Activated CD8-positive, alpha-beta T cell treated with anti-CD3 and anti-CD28 coated beads for 36 hours (primary cell): ENCODE measurements at regions not wholly inside any gene's neighbourhood (a gene's known extent, or its start where the extent isn't known, plus 50 kb on each side); places are given as distances from the start of the nearest gene placed in this dataset.

Source experiments
- ATAC-seq: fragments of 200-7000 bp; cut with Tn5 transposase; one replicate; pipeline ENCODE4 v1.10.0; 2021; ENCODE audit warnings: mild to moderate bottlenecking, moderate library complexity
- CTCF ChIA-PET: fragments of 350-600 bp; sonication (Branson Sonifier 250); formaldehyde crosslinking; loops from one replicate; lab custom pipeline; 2021; ENCODE audit warnings: antibody characterized with exemption; lab: Charles Lee
- POLR2A ChIA-PET: fragments of 350-600 bp; sonication (Branson Sonifier 250); formaldehyde crosslinking; loops from one replicate; lab custom pipeline; 2021; ENCODE audit warnings: antibody characterized with exemption; lab: Charles Lee
- DNase-seq: peaks from one replicate; pipeline ENCODE4 v3.0.0-alpha.2; 2020
- H3K27ac Mint-ChIP-seq: one replicate; pipeline ENCODE4 v1.8.0; 2021; ENCODE audit warnings: mild to moderate bottlenecking, mixed read lengths
- H3K27me3 Mint-ChIP-seq: one replicate; pipeline ENCODE4 v1.8.0; 2021; ENCODE audit warnings: mixed read lengths
- H3K36me3 Mint-ChIP-seq: one replicate; pipeline ENCODE4 v1.8.0; 2021; ENCODE audit warnings: low read depth, mixed read lengths
- H3K4me1 Mint-ChIP-seq: one replicate; pipeline ENCODE4 v1.8.0; 2021; ENCODE audit warnings: low read depth, mixed read lengths
- H3K4me3 Mint-ChIP-seq: one replicate; pipeline ENCODE4 v1.8.0; 2021; ENCODE audit warnings: mild to moderate bottlenecking, moderate library complexity, mixed read lengths
- H3K9me3 Mint-ChIP-seq: one replicate; pipeline ENCODE4 v1.8.0; 2021; ENCODE audit warnings: mixed read lengths
- intact Hi-C: fragments of 100-400 bp; cut with micrococcal nuclease; formaldehyde crosslinking; loops from one replicate; pipeline ENCODE4 v1.10.0; 2022
- TF ChIP-seq, protein P1 (sequence below): fragments of 200-600 bp; IDR thresholded peaks from one replicate; pipeline ENCODE4 v1.8.0; 2022; ENCODE audit warnings: antibody characterized with exemption, mild to moderate bottlenecking

DNA sequence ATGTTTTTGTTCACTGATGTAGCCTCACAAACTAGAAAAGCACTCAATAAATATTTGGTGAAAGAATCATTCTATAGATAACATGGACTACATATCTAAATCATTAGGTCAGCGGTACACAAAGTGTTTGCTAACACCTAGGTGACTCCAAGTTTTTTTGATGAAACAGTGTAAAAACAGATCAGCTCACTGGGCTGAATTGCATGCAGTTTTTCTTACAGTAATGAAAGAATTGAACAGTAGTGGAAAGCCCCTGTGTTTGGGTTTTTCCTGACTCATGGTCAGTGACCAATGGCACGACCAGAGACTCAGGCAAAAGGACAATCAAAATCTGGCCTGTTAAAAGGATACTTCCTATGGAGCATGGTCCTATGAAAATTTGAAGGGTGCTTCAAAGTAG lies 384.3 kb upstream of the EPHA6 start:
- no peak for DNase-seq
- ATAC-seq: no peak
- H3K36me3 Mint-ChIP-seq: no peaks in the 10 kb centered on the region
- no peaks in the 10 kb centered on the region for H3K27me3 Mint-ChIP-seq
- H3K27ac Mint-ChIP-seq: no peak overlapping the region
- no peaks in the 10 kb centered on the region for H3K9me3 Mint-ChIP-seq
- POLR2A ChIA-PET: no interaction called here
- no peak overlapping the region for H3K4me3 Mint-ChIP-seq
- intact Hi-C loops: no loop called here
- TF ChIP-seq, protein P1, sequence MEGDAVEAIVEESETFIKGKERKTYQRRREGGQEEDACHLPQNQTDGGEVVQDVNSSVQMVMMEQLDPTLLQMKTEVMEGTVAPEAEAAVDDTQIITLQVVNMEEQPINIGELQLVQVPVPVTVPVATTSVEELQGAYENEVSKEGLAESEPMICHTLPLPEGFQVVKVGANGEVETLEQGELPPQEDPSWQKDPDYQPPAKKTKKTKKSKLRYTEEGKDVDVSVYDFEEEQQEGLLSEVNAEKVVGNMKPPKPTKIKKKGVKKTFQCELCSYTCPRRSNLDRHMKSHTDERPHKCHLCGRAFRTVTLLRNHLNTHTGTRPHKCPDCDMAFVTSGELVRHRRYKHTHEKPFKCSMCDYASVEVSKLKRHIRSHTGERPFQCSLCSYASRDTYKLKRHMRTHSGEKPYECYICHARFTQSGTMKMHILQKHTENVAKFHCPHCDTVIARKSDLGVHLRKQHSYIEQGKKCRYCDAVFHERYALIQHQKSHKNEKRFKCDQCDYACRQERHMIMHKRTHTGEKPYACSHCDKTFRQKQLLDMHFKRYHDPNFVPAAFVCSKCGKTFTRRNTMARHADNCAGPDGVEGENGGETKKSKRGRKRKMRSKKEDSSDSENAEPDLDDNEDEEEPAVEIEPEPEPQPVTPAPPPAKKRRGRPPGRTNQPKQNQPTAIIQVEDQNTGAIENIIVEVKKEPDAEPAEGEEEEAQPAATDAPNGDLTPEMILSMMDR: no peak
- CTCF ChIA-PET: no interaction called here
- no peaks in the 10 kb centered on the region for H3K4me1 Mint-ChIP-seq

GRCh38 chr3:96434651-96435050 lies 379.7 kb upstream of the EPHA6 start:
- DNase-seq (no peak), ATAC-seq (no peak)
- TF ChIP-seq, protein P1: no peak
- intact Hi-C loops: no loop called here
- Mint-ChIP-seq H3K9me3 (peaks cover 2% of the 10 kb centered on the region), H3K4me1 (no peaks in the 10 kb centered on the region), H3K36me3 (no peaks in the 10 kb centered on the region), H3K27ac (no peak overlapping the region), H3K27me3 (no peaks in the 10 kb centered on the region), H3K4me3 (no peak overlapping the region)
- CTCF ChIA-PET: no interaction called here
- POLR2A ChIA-PET: no interaction called here

DNA sequence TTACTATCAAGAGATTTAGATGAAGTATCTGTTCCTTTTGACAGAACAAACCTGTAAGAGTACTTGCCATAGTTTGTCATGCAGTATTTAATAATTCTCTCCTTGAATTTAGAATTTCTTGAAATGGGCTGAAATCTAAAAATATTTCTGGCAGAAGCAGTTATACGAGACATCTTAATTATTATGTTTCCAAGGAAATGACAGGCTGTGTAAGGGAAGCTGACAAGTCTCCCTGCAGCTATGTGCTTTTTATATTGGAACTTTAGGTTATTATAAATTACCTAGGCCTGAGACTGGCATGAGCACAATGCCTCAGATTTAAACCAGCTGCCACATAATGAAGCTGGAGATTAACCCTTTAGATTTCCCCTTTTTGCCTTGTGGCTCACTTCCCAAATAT lies 365.0 kb upstream of the EPHA6 start:
- TF ChIP-seq, protein P1: no peak
- Mint-ChIP-seq H3K9me3 (no peaks in the 10 kb centered on the region), H3K4me3 (no peak overlapping the region), H3K36me3 (no peaks in the 10 kb centered on the region), H3K4me1 (no peaks in the 10 kb centered on the region), H3K27me3 (no peaks in the 10 kb centered on the region), H3K27ac (no peak overlapping the region)
- ChIA-PET POLR2A (no interaction called here), CTCF (no interaction called here)
- ATAC-seq (no peak), DNase-seq (no peak)
- intact Hi-C loops: no loop called here

GRCh38 chr3:96449803-96450202 lies 364.6 kb upstream of the EPHA6 start:
- H3K9me3 Mint-ChIP-seq: no peaks in the 10 kb centered on the region
- DNase-seq: no peak
- no peaks in the 10 kb centered on the region for H3K36me3 Mint-ChIP-seq
- POLR2A ChIA-PET: no interaction called here
- no peaks in the 10 kb centered on the region for H3K27me3 Mint-ChIP-seq
- CTCF ChIA-PET: no interaction called here
- intact Hi-C loops: no loop called here
- H3K4me1 Mint-ChIP-seq: no peaks in the 10 kb centered on the region
- no peak overlapping the region for H3K4me3 Mint-ChIP-seq
- ATAC-seq: no peak
- TF ChIP-seq, protein P1: no peak
- H3K27ac Mint-ChIP-seq: no peak overlapping the region

- Mint-ChIP-seq H3K9me3 (peaks cover 4% of the 10 kb centered on the region), H3K4me3 (no peak overlapping the region), H3K27ac (no peak overlapping the region), H3K4me1 (no peaks in the 10 kb centered on the region), H3K36me3 (no peaks in the 10 kb centered on the region), H3K27me3 (no peaks in the 10 kb centered on the region)
- ATAC-seq: no peak
- TF ChIP-seq, protein P1: no peak
- DNase-seq: no peak
- intact Hi-C loops: no loop called here
- CTCF ChIA-PET: no interaction called here
- POLR2A ChIA-PET: no interaction called here
These were observed 363.7 kb upstream of the EPHA6 start for GRCh38 chr3:96450699-96451098.
